GM21737 (cell line): ENCODE measurements at regions not wholly inside any gene's neighbourhood (a gene's known extent, or its start where the extent isn't known, plus 50 kb on each side); places are given as distances from the start of the nearest gene placed in this dataset.

Experiments used
- ATAC-seq: cut with Tn5 transposase; IDR thresholded peaks from one replicate; pipeline ENCODE4 v1.9.1; 2021; ENCODE audit warnings: mild to moderate bottlenecking, moderate library complexity; ENCODE audit not compliant: unreplicated experiment

DNA sequence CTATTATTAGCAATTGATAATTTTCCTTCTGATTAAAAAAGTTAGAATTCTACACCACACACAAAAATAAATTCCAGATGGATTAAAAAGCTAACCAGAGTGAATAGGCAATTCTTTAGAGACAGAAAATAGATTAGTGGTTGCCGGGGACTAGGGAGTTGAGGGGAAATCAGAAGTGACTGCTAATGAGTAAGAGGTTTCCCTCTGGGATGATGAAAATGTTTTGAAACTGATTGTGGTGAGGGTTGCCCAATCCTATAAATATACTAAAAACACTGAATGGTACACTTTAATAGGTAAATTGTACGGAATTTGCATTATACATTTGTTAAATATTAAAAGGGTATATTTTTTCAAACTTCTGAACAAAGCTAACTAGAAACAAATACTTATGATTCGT, 214.9 kb downstream of the GPAM start:
- no peak for ATAC-seq

DNA sequence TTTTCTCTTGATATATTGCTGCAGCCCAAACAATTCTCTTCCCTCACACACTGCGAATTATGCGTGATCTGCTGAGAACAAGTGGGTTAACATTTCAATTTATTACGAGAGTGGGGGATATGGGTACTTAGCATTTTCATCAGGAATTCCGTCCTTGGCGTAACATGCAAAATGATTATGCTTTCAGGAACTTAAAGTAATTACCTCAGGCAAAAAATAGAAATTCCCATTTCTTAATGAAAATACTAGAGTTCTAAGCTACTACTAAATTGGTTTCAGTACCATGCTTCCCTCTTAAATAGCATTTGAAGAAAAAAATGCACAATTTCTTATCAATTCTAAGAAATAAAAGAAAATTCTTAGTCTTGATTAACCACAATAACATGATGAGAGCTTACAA, 213.5 kb downstream of the GPAM start:
- no peak for ATAC-seq

DNA sequence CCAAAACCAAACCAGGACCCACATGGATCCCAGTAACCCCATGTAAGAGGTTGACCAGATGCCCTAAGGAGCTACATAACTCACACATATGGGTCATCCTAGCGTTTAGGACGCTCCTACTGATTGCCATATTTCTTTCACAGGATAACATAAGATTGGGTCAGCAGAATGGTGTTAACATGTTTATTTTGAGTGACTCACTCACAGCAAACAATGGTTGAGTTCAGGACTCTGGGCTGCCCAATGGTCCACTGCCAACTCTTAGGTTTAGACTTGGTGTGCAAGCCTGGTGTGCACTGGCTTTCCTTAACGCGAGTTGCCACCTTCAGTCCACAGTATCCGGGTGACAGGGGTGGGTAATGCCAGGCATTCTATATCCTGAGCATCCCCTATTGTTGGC, 211.5 kb downstream of the GPAM start:
- no peak for ATAC-seq

DNA sequence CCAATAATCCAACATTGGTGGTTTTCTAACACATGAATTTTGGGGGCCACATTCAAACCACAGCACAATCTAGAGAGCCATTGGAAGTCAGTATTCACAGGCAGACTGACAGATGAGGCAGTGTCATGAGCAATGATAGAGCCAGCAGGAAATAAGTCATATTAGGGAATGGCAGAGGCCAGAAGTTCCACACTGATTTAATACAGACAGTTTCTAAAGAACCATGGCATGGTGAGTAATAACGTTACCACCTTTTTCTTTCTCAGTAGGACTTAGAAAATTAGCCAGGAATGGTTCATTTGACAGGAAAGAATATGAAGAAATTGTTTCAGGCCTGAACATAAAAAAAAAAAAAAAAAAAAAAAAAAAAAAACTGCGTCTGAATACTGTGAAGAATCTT, 210.3 kb downstream of the GPAM start:
- ATAC-seq: no peak

DNA sequence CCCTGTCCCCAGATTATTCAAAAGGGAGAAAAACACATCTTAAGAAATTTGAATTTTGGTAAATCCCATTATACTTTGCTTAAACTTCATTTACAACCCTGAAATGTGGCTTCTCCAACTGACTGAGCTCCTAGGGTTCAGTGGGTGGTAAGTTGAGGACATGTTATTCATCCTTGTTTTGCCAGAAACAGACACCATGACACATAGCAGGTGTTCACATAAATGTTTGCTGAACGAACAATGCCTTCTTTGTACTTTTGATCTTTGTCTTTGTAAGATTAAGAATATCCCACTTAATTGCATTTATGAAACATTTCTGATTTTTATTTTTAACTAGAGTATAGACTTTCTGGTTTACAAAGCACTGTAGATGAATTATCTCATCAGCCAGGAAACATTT, 209.7 kb downstream of the GPAM start:
- ATAC-seq: no peak

DNA sequence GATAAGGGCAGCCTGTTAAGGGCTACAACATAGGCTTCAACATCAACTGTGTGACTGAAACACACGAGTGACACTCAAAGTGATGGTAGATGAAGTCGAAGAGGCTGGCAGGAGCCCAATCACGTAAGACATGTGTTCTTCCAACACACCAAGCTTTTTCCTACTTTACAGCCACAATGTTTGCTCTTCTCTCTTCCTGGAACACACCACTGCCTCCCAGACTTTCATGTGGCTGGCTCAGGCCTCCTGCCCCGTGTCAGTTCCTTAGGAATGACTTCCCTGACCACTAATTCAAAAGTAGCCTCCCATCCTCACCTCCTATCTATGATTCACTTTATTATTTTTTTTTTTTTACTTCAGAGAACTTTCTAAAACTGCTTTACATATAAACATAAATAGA, 209.2 kb downstream of the GPAM start:
- ATAC-seq: no peak

DNA sequence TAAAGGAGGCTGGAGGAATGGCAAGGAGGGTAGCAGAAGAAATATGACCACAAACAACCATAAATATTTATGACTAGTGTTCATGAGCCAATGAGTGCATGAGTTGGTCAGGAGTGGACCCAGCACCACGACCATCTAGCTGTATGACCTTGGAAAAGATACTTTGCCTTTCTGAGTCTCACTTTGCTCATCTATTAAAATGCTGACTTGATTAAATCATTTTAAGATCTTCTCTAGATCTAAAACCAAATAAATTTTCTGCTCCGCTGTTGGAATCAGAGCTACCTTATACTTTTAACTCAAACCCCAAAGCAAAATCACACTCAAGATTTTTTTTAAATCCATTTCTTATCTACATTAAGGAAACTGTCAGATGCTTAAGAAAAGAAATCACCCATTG, 207.0 kb downstream of the GPAM start:
- ATAC-seq: no peak

DNA sequence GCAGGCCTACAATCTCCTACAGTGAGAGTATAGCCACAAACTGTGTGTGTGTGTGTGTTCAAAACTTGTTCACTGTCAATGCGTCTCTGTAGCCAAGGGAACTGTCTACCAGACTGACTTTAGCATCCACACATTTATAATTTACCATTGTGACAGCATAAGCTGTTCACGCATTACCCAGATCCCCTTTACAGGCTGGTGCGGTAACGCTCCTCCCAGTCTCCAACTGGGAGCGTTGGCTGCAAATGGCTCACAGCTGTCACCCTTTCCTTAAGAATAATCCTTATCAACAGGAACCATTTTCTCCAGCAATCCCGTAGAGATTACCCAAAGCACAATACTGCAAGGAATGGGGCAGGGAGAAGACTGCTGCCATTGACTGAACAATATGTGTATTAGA, 199.5 kb downstream of the GPAM start:
- ATAC-seq: no peak

DNA sequence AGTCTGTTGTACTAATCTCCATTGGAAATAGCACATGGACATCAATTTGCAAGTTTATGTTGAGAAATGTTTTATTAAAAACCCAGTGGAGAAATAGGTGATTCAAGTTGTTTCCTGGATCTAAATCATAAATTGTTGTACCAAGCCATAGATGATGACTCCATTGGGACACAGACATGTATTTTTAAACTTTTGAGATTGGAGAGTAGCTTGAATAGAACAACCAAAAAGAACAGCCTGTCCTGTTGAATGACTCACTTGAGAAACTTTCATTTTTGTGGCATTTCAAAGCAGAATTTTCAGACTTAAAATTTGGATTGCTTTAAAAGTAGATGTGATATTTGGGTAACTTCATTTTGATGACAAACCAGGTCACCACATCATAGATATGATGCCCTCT, 197.5 kb downstream of the GPAM start:
- ATAC-seq: no peak

DNA sequence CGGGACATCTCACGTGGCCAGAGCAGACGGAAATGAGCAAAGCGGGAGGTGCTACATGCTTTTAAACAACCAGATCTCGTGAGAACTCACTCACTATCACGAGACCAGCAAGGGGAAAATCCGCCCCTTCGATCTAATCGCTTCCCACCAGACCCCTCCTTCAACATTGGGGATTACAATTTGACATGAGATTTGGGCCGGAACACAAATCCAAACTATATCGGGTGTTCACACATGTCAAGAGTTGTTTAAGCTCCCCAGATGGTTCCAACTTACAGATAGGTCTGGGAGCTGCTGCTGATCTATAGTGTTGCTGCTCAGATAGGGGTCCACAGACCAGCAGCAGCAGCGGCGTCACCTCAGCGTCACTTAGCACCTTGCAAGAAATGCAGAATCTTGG, 194.9 kb downstream of the GPAM start:
- ATAC-seq: no peak

DNA sequence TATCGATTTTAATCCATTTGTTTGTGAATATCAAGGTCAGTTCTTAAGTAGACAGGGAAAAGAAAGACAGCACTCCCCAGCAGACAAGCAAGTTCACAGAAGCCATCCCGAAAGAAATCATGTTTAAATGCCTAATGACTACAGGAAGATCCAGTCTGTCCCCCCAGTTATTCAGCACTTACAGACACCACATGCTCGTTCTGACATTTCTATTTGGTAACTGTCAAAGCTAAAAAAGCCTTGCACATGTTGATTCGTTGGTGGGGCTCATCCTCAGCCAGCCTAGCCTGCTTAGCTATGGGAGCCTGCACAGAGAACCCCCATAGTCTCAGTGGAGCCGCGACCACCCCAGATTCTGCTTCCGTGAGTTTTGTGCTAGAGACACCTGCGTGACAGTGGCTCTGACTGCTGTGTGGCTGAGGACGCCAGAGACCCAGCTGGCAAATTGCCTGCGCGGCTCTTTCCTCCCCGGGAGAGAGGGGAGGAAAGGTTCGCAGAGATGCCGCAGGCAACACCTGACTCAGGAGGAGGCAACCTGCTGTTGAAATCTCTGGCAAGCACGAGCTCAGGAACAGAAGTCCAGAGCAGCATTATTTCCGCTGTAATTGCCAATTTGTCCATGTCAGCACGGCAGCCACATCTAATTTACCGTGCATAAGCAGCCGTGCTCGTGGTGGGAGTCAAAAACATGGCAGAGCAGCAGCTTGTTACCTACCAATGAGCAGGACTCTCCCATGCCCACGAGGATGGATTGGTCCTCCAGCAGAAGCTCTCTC, 194.2 kb downstream of the GPAM start:
- ATAC-seq: no peak

DNA sequence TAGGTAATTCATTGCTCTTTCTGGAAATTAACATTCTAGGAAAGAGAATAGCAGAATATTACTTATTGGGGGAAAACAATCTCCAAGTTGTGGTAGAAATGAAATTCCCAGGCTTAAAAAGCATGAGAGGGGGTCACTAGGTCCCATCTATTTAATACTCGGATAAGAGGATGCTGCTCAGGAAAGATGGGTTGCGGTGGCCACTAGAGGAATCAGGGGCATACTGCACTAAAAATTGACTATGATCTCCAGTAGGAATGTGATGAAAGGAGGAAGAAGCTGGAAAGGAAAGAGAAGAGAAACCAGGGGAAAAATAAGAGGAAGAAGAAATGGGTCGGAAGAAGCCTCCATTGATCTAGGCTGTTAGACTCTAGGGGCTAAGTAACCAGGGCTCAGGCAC, 192.8 kb downstream of the GPAM start:
- ATAC-seq: no peak

DNA sequence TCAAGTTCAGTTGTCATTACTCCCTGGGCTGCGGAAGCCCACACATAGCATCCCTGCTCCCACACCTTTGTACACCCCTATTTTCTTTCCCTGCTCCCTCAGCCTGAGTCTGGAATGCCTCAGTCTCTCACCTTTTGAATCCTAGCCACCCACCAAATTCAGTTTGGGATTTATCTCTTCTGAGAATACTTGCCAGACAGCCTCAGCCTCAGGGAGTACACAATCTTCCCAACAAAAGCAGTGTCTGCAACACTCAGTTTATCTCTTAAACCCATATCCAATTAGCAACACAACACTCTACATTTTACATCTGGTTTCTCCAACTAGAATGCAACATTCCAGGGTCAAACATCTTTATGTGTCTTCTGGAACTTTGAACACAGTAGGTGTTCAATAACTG, 190.2 kb downstream of the GPAM start:
- no peak for ATAC-seq

DNA sequence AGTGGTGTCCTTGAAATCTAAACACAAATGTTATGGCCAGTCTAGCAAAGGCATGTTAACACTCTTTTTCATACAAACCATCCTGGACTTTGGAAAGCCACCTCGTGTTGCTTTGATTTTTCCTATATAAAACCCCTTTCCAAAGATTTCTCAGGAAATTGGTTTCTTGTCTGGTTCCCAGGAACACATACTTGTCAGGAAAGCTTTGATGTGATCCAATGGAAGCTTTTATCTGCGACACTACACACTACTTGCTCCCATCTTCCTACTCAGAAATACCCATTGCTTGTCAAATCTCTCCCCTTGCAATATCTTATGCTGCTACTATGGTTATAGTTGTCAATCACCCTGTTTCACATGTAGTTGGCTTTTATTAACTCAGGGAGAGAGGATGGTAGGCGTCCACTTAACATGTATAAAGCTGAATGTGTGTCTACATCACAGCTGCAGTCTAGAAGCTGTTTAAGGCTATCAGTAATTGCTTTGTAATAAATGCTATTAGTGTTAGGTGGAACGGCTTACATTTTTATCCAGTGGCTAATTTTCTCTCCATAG, 189.6 kb downstream of the GPAM start:
- ATAC-seq: no peak

DNA sequence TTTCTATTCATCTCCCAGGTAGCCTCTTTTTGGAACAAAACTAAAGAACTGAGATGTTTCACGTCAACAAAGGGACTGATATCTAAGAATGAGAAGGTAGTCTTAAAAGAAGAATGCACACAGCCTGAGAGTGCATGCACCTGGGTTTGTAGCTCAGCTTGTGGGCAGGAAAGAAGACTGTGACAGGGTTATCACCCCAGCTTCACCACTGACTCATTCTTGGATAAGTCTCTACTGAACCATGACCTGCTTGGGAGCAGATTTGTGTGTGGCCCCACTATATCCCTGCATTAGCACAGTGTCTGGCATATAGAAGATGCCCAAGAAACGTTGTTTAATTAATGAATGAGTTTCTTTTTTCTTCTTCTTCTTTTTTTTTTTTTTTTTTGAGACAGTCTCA, 187.5 kb downstream of the GPAM start:
- peak; percentile 99 for ATAC-seq

DNA sequence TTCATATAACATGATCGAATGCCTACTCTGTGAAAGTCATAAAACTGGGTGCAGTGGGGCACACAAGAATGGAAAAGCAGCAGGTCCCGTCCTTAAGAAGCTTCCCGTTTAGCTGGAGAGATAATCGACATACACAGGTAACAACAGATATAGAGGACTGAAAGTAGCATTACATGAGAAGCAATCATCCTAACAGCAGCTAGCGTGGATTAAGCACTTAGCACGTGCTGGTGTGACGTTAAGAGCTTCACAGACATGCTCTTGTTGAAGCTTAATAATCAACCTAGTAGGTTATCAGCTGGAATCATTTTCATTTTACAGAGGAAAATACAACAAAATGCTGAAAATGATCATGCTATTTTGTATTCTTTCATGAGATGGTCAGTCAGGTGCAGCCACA, 184.8 kb downstream of the GPAM start:
- ATAC-seq: no peak

DNA sequence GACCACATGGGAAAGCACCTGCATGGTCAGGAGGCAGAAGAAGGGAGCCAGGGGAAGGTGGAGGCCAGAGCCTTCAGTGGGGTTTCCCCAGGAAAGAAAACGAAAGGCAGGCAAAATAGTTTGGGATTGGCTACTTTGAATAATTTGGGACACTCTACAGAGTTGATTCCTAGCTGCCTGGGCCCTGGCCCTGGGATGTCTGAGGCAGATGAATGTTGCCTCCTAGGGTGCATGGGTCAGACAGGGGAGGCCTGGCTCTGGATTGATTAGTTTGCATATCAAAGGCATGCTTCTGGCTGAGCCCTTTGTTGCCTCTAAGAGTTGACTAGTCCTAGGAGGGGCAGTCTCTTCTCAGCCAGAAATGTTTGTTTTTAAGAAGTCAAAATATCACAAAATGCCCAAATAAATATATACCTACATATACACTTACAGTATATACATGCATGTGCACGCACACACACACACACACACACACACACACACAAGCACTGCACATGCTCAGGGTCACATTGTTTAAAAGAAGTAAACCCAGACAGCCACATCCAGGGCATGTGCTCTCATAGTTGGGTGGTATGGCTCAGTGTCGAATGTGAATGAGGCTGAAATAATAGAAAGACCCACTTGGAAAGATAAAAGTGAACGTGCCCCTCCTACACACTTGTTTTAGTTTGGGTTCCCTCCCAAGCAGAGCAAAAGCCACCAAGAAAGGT, 184.2 kb downstream of the GPAM start:
- no peak for ATAC-seq

DNA sequence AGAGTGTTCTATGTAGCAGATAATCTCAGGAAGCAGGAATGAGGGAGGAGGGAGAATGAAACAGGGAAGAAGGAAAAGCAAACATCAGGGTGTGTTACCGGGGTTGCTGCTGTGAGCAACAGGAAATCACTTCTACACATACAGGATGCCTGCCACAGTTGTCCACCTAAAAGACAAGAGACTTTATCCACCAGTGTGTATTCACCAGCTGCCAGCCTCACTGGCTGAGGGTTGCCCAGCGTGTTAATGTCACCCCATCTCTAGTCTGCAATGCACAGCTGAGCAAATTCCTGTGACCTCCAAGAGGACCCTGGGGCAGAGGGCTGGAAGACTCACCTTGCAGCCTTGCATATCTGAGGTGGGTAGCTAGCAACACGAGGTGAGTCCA, 183.7 kb downstream of the GPAM start:
- ATAC-seq: no peak

DNA sequence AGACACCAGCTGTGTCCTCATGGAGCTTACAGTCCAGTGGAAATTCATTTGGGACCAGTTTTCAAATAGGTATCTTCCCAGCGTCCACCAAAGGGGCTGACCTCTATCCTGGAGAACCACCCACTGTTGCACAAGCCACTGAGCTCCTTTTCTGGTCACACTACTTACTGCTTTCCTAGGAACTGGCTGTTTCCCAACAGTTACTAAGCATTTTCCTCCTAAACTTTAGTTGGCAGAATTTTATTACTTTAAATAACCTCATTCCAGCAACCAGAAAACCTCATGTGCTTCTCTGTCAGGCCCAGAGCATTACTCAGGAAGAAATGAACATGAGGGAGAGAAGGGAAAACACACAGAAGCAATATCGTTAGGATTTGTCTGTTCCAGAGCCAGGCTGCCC, 183.1 kb downstream of the GPAM start:
- no peak for ATAC-seq

DNA sequence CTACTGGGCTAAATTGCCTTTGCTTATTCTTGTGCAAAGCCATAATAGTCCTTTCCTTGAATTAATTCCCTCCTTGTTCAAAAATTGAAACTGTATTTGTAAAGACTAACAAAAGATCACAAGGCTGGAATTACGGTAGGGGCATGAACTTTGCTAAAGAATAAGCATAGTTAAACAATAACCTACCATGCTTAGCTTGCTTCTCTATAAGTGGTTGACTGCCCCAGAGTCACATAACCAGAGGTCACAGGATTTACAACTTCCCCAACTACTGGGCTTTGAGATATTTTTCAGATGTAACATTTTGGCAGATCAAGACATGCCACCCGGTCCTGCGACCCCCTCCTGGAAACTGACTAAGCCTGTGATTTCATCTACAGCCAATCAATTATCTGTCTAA, 181.4 kb downstream of the GPAM start:
- no peak for ATAC-seq

DNA sequence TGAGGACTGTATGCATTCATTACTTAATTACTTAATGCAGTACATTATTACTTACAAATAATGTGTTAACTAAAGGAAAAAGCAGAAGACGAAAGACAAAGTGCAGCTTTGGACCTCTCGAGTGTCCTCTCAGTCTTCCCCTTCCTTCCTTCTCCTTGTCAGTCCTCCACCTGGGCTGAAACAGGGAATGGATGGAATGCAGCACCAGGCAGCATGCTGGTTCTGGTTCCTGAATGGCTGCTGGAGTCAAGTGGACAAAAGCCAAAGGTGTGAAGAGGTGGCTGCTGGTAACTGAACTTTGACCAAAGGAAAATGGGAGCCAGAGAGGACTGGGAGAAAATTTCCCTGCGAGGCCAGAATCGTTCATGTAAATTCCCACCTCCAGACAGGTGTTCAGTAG, 179.5 kb downstream of the GPAM start:
- no peak for ATAC-seq

DNA sequence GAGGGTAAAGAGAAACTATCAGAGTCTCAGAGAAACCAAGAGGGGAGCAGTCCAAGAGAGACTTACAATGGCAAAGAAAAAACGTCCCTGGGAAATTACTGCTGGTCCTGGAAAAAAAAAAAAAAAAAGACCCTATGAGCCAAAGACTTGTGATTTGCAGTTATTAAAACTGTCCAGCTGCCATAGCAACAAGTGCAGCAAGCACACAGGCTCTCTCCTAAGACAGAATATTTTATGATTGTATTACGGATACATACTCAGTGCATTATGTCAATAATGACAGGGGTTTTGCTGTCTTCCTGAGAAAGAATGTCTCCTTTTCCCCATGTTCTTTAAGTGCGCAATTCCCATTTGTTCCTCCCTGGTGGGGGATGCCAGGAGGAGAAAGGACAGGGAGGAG, 178.5 kb downstream of the GPAM start:
- ATAC-seq: no peak

DNA sequence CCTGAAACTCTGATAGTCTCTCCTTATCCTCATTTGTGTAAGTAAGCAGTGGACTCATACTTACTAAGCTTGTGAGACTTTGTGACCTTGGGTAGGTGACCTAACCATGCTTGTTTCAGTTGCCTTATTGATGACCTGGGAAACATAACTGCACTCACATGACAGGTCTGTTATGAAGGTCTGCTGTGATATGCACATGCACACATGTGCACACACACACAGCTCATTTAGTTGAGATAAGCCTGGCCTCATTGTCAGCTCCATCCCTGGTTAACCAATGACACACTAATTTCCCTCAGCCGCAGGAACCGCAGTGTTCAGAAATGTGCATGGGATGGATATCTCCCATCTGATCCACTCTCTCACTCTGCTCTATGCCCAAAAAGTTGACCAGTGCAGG, 177.2 kb downstream of the GPAM start:
- ATAC-seq: no peak
